B cell (primary cell): ENCODE measurements at regions not wholly inside any gene's neighbourhood (a gene's known extent, or its start where the extent isn't known, plus 50 kb on each side); places are given as distances from the start of the nearest gene placed in this dataset.

Source experiments
- ATAC-seq: fragments of 200-7000 bp; cut with Tn5 transposase; one replicate; pipeline ENCODE4 v1.10.0; 2021; ENCODE audit warnings: low read depth, mild to moderate bottlenecking, moderate number of reproducible peaks, moderate library complexity
- CTCF ChIA-PET: fragments of 350-600 bp; sonication (Branson Sonifier 250); formaldehyde crosslinking; loops from one replicate; lab custom pipeline; 2021; ENCODE audit warnings: antibody characterized with exemption, inconsistent platforms; lab: Charles Lee
- POLR2A ChIA-PET: fragments of 350-600 bp; sonication (Branson Sonifier 250); formaldehyde crosslinking; loops from one replicate; lab custom pipeline; 2021; ENCODE audit warnings: antibody characterized with exemption; lab: Charles Lee
- DNase-seq: peaks from one replicate; pipeline ENCODE4 v3.0.0; 2013
- H2AFZ ChIP-seq: 2 replicates; pipeline ENCODE4 v1.6.1; 2012; ENCODE audit warnings: mild to moderate bottlenecking, low read depth, low read length; ENCODE audit not compliant: insufficient read depth, poor library complexity, severe bottlenecking
- H3K27ac ChIP-seq, 2 donors: 1 replicate in 1 of 2; 2 replicates in 1 of 2; pipeline ENCODE4 v1.5.1; 2012 to 2013; ENCODE audit warnings: low read length in 2 of 2, mild to moderate bottlenecking in 2 of 2, moderate library complexity in 1 of 2
- H3K27me3 ChIP-seq, 4 experiments: fragments of 200-600 bp in 1 of 4; sonication (generic) in 1 of 4; replicated peaks in 1 of 4; 1 replicate in 2 of 4; 2 replicates in 2 of 4; pipeline versions ENCODE4 v1.6.1 to v1.7.0; 2013 to 2016; ENCODE audit warnings: low read length in 3 of 4, mild to moderate bottlenecking in 2 of 4, mixed read lengths in 1 of 4, moderate library complexity in 1 of 4; ENCODE audit not compliant: insufficient read depth in 4 of 4, control insufficient read depth in 3 of 4; ENCODE audit errors: control extremely low read depth in 1 of 4
- H3K36me3 ChIP-seq, 2 experiments: replicated peaks in 1 of 2; 1 replicate in 1 of 2; 2 replicates in 1 of 2; pipeline versions ENCODE4 v1.6.1 to v1.7.1; 2013; ENCODE audit warnings: low read length in 1 of 2; ENCODE audit not compliant: insufficient read depth in 2 of 2, control insufficient read depth in 1 of 2; ENCODE audit errors: control extremely low read depth in 1 of 2, extremely low read depth in 1 of 2
- H3K4me1 ChIP-seq, 2 donors: fragments of 200-600 bp in 1 of 2; sonication (generic) in 1 of 2; 1 replicate in 1 of 2; 2 replicates in 1 of 2; pipeline versions ENCODE4 v1.5.1 to v1.6.1; 2013 to 2017; ENCODE audit warnings: low read length in 2 of 2; ENCODE audit not compliant: control insufficient read depth in 2 of 2, insufficient read depth in 2 of 2
- H3K4me2 ChIP-seq: replicated peaks from 2 replicates; pipeline ENCODE3; 2012; ENCODE audit warnings: mild to moderate bottlenecking, low read depth, low read length; ENCODE audit not compliant: poor library complexity, severe bottlenecking
- H3K4me3 ChIP-seq, 5 experiments: fragments of 200-600 bp in 1 of 5; sonication (generic) in 1 of 5; 1 replicate in 3 of 5; 2 replicates in 2 of 5; pipeline versions ENCODE4 v1.5.1 to v1.7.0; 2011 to 2016; ENCODE audit warnings: low read length in 4 of 5, mild to moderate bottlenecking in 4 of 5, low read depth in 2 of 5, control low read depth in 1 of 5, moderate library complexity in 1 of 5; ENCODE audit not compliant: insufficient read depth in 1 of 5; ENCODE audit errors: control extremely low read depth in 1 of 5, extremely low read depth in 1 of 5
- H3K79me2 ChIP-seq: fragments of 200-600 bp; sonication (generic); one replicate; pipeline ENCODE4 v1.6.0; 2016; ENCODE audit warnings: low read length; ENCODE audit not compliant: control insufficient read depth, insufficient read depth
- H3K9ac ChIP-seq: fragments of 200-600 bp; sonication (generic); 2 replicates; pipeline ENCODE4 v1.6.1; 2017; ENCODE audit warnings: mild to moderate bottlenecking, low read length, moderate library complexity
- H3K9me3 ChIP-seq, 3 donors: one replicate each; pipeline versions ENCODE4 v1.6.1 to v1.7.1; 2013; ENCODE audit warnings: low read length in 2 of 3; ENCODE audit not compliant: control insufficient read depth in 2 of 3, insufficient read depth in 1 of 3; ENCODE audit errors: control extremely low read depth in 1 of 3
- H4K20me1 ChIP-seq: 2 replicates; pipeline ENCODE4 v1.6.0; 2012; ENCODE audit warnings: mild to moderate bottlenecking, low read length; ENCODE audit not compliant: insufficient read depth, control insufficient read depth, poor library complexity, severe bottlenecking
- H3K27ac Mint-ChIP-seq: one replicate; pipeline ENCODE4 v1.8.0; 2021; ENCODE audit warnings: mixed read lengths
- H3K27me3 Mint-ChIP-seq: one replicate; pipeline ENCODE4 v1.8.0; 2021; ENCODE audit warnings: mixed read lengths
- H3K4me1 Mint-ChIP-seq: one replicate; pipeline ENCODE4 v1.8.0; 2021; ENCODE audit warnings: mixed read lengths
- H3K4me3 Mint-ChIP-seq: one replicate; pipeline ENCODE4 v1.8.0; 2021; ENCODE audit warnings: mixed read lengths
- H3K9me3 Mint-ChIP-seq: one replicate; pipeline ENCODE4 v1.8.0; 2022; ENCODE audit warnings: mixed read lengths; ENCODE audit not compliant: insufficient read depth
- EZH2 ChIP-seq: IDR thresholded peaks from 2 replicates; pipeline ENCODE4 v1.6.1; 2012; ENCODE audit warnings: borderline replicate concordance, low read depth, mild to moderate bottlenecking, moderate library complexity, low read length; ENCODE audit not compliant: insufficient read depth, poor library complexity, severe bottlenecking
- WGBS: methylation state at CpG from one replicate; pipeline ENCODE4 v1.1.5; 2013; ENCODE audit warnings: missing lambda C conversion rate; ENCODE audit not compliant: insufficient coverage; 5-methylcytosine and 5-hydroxymethylcytosine counted together
- intact Hi-C: fragments of 100-400 bp; cut with micrococcal nuclease; formaldehyde crosslinking; loops from one replicate; pipeline ENCODE4 v1.10.0; 2022
- TF ChIP-seq, protein P1 (sequence below): fragments of 200-600 bp; IDR thresholded peaks from one replicate; pipeline ENCODE4 v1.8.0; 2022; ENCODE audit warnings: antibody characterized with exemption, mild to moderate bottlenecking

- DNase-seq (no peak), ATAC-seq (no peak)
- H3K79me2 ChIP-seq: no peaks in the 10 kb centered on the region
- Mint-ChIP-seq H3K27ac (no peak overlapping the region), H3K4me1 (no peaks in the 10 kb centered on the region), H3K27me3 (peaks cover 13% of the 10 kb centered on the region), H3K9me3 (no peaks in the 10 kb centered on the region), H3K4me3 (no peak overlapping the region)
- intact Hi-C loops: no loop called here
- H3K4me3 ChIP-seq: no peak overlapping the region
- H3K4me1 ChIP-seq: no peaks in the 10 kb centered on the region
- TF ChIP-seq, protein P1, sequence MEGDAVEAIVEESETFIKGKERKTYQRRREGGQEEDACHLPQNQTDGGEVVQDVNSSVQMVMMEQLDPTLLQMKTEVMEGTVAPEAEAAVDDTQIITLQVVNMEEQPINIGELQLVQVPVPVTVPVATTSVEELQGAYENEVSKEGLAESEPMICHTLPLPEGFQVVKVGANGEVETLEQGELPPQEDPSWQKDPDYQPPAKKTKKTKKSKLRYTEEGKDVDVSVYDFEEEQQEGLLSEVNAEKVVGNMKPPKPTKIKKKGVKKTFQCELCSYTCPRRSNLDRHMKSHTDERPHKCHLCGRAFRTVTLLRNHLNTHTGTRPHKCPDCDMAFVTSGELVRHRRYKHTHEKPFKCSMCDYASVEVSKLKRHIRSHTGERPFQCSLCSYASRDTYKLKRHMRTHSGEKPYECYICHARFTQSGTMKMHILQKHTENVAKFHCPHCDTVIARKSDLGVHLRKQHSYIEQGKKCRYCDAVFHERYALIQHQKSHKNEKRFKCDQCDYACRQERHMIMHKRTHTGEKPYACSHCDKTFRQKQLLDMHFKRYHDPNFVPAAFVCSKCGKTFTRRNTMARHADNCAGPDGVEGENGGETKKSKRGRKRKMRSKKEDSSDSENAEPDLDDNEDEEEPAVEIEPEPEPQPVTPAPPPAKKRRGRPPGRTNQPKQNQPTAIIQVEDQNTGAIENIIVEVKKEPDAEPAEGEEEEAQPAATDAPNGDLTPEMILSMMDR: no peak
- no peak overlapping the region for H3K4me2 ChIP-seq
- CTCF ChIA-PET: interaction anchor here (0.5 kb wide), 1 partner anchor 39 kb away, joined by 5 read pairs; no protein-coding TSS in a partner anchor
- H3K27me3 ChIP-seq: peaks cover 0 to 7% (median 0%) of the 10 kb centered on the region in 4 experiments
- no peak overlapping the region for H3K9ac ChIP-seq
- no peak overlapping the region for H3K27ac ChIP-seq
- H3K9me3 ChIP-seq: peaks cover 0 to 12% (median 0%) of the 10 kb centered on the region in 3 donors
- H4K20me1 ChIP-seq: no peaks in the 10 kb centered on the region
- 83% methylated on average over 8 of the region's 8 CpGs for WGBS
- POLR2A ChIA-PET: no interaction called here
- no peaks in the 10 kb centered on the region for H3K36me3 ChIP-seq
- no peak overlapping the region for H2AFZ ChIP-seq
Observed at GRCh38 chr10:117457932-117458331, 82.7 kb upstream of the PDZD8 start.

DNA sequence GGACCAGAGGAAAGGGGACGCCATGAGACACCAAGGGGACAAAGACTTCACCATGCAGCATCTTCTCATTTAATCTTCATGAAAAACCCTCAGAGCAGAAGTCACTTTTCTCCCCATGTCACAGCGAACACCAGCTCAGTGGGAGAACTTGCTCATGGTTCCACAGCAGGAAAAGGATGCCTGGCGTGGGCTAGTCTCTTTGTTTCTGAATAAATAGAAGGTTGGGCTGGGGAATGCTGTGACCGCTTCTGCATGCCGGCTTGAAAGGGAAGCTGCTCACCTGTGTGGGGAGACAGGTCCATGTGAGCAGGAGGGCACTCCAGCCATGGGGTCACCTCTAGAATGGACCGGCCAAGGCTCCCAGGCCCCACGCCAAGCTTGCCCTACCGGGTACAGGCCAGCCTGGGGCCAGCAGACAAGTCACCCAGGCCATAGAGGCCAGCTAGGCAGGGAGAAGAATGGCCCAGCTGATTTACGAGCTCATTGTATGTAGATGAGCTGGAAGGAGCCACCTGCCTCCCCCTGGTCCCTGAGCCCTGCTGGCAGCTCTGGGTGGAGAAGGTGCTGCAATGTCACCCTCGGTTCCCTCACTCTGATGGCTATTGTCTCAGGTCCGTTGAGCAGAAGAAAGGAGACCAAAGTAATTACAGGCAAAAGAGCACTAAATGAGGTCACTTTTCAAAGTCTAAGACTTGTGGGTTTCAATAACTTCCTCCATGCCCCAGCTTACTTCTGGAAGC, 82.0 kb upstream of the PDZD8 start:
- Mint-ChIP-seq H3K4me3 (no peak overlapping the region), H3K4me1 (no peaks in the 10 kb centered on the region), H3K9me3 (no peaks in the 10 kb centered on the region), H3K27ac (no peak overlapping the region), H3K27me3 (peaks cover 13% of the 10 kb centered on the region)
- Histone ChIP-seq H3K4me1 (no peaks in the 10 kb centered on the region), H3K27ac (no peak overlapping the region), H3K4me3 (no peak overlapping the region), H3K79me2 (no peaks in the 10 kb centered on the region), H3K9me3 (peaks cover 0 to 15% (median 0%) of the 10 kb centered on the region in 3 donors), H4K20me1 (no peaks in the 10 kb centered on the region), H3K36me3 (no peaks in the 10 kb centered on the region), H3K9ac (no peak overlapping the region), H3K4me2 (no peak overlapping the region), H2AFZ (no peak overlapping the region), H3K27me3 (peaks cover 0 to 7% (median 0%) of the 10 kb centered on the region in 4 experiments)
- DNase-seq (no peak), ATAC-seq (no peak)
- intact Hi-C loops: no loop called here
- 24% methylated on average over 7 of the region's 11 CpGs for WGBS
- TF ChIP-seq EZH2: no peak
- TF ChIP-seq, protein P1: no peak
- CTCF ChIA-PET: no interaction called here
- POLR2A ChIA-PET: no interaction called here
